ENCODE measurements at regions not wholly inside any gene's neighbourhood (a gene's known extent, or its start where the extent isn't known, plus 50 kb on each side); places are given as distances from the start of the nearest gene placed in this dataset.

- TF ChIP-seq, protein P1, sequence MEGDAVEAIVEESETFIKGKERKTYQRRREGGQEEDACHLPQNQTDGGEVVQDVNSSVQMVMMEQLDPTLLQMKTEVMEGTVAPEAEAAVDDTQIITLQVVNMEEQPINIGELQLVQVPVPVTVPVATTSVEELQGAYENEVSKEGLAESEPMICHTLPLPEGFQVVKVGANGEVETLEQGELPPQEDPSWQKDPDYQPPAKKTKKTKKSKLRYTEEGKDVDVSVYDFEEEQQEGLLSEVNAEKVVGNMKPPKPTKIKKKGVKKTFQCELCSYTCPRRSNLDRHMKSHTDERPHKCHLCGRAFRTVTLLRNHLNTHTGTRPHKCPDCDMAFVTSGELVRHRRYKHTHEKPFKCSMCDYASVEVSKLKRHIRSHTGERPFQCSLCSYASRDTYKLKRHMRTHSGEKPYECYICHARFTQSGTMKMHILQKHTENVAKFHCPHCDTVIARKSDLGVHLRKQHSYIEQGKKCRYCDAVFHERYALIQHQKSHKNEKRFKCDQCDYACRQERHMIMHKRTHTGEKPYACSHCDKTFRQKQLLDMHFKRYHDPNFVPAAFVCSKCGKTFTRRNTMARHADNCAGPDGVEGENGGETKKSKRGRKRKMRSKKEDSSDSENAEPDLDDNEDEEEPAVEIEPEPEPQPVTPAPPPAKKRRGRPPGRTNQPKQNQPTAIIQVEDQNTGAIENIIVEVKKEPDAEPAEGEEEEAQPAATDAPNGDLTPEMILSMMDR (IDR thresholded peaks at IDR 0.05; ENCODE audit: poor library complexity, severe bottlenecking): no peak
- no peak for DNase-seq (ENCODE audit: low spot score)
Measured at GRCh38 chr7:72524037-72524436, 111.9 kb upstream of the CALN1 start.

DNA sequence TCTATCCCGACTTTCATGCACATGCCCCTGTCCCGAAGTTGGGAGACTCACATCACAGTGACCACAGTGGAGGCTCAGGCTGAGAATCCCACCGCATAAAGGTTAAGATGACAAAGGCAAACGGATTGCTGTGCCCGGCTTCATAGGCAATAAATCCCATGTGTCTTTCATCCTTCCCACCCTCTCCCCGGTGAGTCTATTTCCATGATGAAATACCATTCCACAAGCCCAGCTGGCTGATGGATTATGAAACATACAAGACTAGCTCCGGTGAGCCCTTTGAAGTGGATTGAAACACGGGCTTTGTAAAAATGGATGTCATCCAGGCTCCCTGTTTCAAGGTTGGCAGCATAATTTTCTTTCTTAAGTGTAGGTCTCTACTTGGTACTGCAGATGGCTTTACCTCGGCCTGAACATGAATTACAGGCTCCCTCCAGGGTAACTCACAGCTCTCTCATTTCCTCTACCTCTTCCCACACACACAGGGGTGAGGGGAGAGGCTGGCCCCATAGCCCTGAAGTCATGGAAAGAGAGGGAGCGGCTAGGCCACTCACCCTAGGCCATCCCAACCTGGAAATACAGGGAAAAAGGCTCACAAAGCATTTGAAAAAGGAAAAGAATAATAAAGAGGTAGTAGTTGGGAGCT is 92.0 kb upstream of the CALN1 start:
- no peak for ATAC-seq (ENCODE audit: low read depth)
- no peak overlapping the region for H3K27ac ChIP-seq (ENCODE audit: poor library complexity, severe bottlenecking)
- H3K36me3 ChIP-seq (ENCODE audit: low read depth): no peaks in the 10 kb centered on the region
- no peaks in the 10 kb centered on the region for H3K4me1 ChIP-seq (ENCODE audit: insufficient read depth, poor library complexity, severe bottlenecking)
- TF ChIP-seq, protein P1 (IDR thresholded peaks at IDR 0.05; ENCODE audit: poor library complexity, severe bottlenecking): no peak
- no peaks in the 10 kb centered on the region for H3K27me3 ChIP-seq (ENCODE audit: insufficient read depth, poor library complexity, severe bottlenecking)
- no peak for DNase-seq (ENCODE audit: low spot score)
- H3K4me3 ChIP-seq (ENCODE audit: severe bottlenecking): no peak overlapping the region
- no peaks in the 10 kb centered on the region for H3K9me3 ChIP-seq (ENCODE audit: severe bottlenecking)

More at GRCh38 chr7:72524037-72524436, 111.9 kb upstream of the CALN1 start:
- Histone ChIP-seq H3K4me3 (ENCODE audit: severe bottlenecking) (no peak overlapping the region), H3K27me3 (ENCODE audit: insufficient read depth, poor library complexity, severe bottlenecking) (no peaks in the 10 kb centered on the region), H3K4me1 (ENCODE audit: insufficient read depth, poor library complexity, severe bottlenecking) (no peaks in the 10 kb centered on the region), H3K27ac (ENCODE audit: poor library complexity, severe bottlenecking) (no peak overlapping the region), H3K9me3 (ENCODE audit: severe bottlenecking) (no peaks in the 10 kb centered on the region), H3K36me3 (ENCODE audit: low read depth) (no peaks in the 10 kb centered on the region)
- ATAC-seq (ENCODE audit: low read depth): no peak

GRCh38 chr7:72503644-72504043 is 91.5 kb upstream of the CALN1 start:
- no peaks in the 10 kb centered on the region for H3K9me3 ChIP-seq (ENCODE audit: severe bottlenecking)
- no peak overlapping the region for H3K27ac ChIP-seq (ENCODE audit: poor library complexity, severe bottlenecking)
- no peaks in the 10 kb centered on the region for H3K4me1 ChIP-seq (ENCODE audit: insufficient read depth, poor library complexity, severe bottlenecking)
- ATAC-seq (ENCODE audit: low read depth) (no peak), DNase-seq (ENCODE audit: low spot score) (no peak)
- no peak overlapping the region for H3K4me3 ChIP-seq (ENCODE audit: severe bottlenecking)
- no peaks in the 10 kb centered on the region for H3K36me3 ChIP-seq (ENCODE audit: low read depth)
- TF ChIP-seq, protein P1 (IDR thresholded peaks at IDR 0.05; ENCODE audit: poor library complexity, severe bottlenecking): no peak
- H3K27me3 ChIP-seq (ENCODE audit: insufficient read depth, poor library complexity, severe bottlenecking): no peaks in the 10 kb centered on the region

DNA sequence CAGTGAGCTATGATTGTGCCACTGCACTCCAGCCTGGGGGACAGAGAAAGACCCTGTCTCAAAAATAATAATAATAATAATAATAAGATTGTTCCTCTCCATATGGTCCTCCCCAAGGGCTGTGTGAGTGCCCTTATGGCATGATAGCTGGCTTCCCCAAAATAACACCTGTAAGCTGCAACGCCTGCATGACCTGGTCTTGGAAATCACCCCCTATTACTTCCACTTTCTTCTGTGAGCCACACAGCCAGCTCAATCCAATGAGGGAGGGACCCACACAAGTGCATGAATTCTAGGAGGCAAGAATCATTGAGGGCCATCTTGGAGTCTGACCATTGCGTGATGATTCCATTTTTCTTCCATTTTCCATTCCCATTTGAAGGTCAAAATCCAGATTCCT is 82.7 kb upstream of the CALN1 start:
- DNase-seq (ENCODE audit: low spot score) (no peak), ATAC-seq (ENCODE audit: low read depth) (no peak)
- Histone ChIP-seq H3K27ac (ENCODE audit: poor library complexity, severe bottlenecking) (no peak overlapping the region), H3K9me3 (ENCODE audit: severe bottlenecking) (no peaks in the 10 kb centered on the region), H3K4me1 (ENCODE audit: insufficient read depth, poor library complexity, severe bottlenecking) (no peaks in the 10 kb centered on the region), H3K4me3 (ENCODE audit: severe bottlenecking) (no peak overlapping the region), H3K27me3 (ENCODE audit: insufficient read depth, poor library complexity, severe bottlenecking) (no peaks in the 10 kb centered on the region), H3K36me3 (ENCODE audit: low read depth) (no peaks in the 10 kb centered on the region)
- TF ChIP-seq, protein P1 (IDR thresholded peaks at IDR 0.05; ENCODE audit: poor library complexity, severe bottlenecking): no peak

Measured in RWPE2 (cell line).